Activated naive CD4-positive, alpha-beta T cell treated with anti-CD3 and anti-CD28 coated beads, Interleukin-2, amount 10 ng/mL, durations not matched to agents 7 days and 5 days (primary cell): ENCODE measurements at regions not wholly inside any gene's neighbourhood (a gene's known extent, or its start where the extent isn't known, plus 50 kb on each side); places are given as distances from the start of the nearest gene placed in this dataset.

ENCODE experiments used
- CTCF ChIA-PET: fragments of 350-600 bp; sonication (Branson Sonifier 250); formaldehyde crosslinking; loops from one replicate; lab custom pipeline; 2021; ENCODE audit warnings: antibody characterized with exemption; lab: Charles Lee
- DNase-seq: peaks from one replicate; pipeline ENCODE4 v3.0.0-alpha.2; 2020
- H3K27ac Mint-ChIP-seq: one replicate; pipeline ENCODE4 v1.8.0; 2021; ENCODE audit warnings: mild to moderate bottlenecking, moderate library complexity, mixed read lengths
- H3K27me3 Mint-ChIP-seq: one replicate; pipeline ENCODE4 v1.8.0; 2021; ENCODE audit warnings: mild to moderate bottlenecking, mixed read lengths
- H3K36me3 Mint-ChIP-seq: one replicate; pipeline ENCODE4 v1.8.0; 2021; ENCODE audit warnings: mixed read lengths
- H3K4me1 Mint-ChIP-seq: one replicate; pipeline ENCODE4 v1.8.0; 2021; ENCODE audit warnings: mixed read lengths
- H3K4me3 Mint-ChIP-seq: one replicate; pipeline ENCODE4 v1.8.0; 2021; ENCODE audit warnings: mild to moderate bottlenecking, moderate library complexity, mixed read lengths
- H3K9me3 Mint-ChIP-seq: one replicate; pipeline ENCODE4 v1.8.0; 2021; ENCODE audit warnings: mixed read lengths

DNA sequence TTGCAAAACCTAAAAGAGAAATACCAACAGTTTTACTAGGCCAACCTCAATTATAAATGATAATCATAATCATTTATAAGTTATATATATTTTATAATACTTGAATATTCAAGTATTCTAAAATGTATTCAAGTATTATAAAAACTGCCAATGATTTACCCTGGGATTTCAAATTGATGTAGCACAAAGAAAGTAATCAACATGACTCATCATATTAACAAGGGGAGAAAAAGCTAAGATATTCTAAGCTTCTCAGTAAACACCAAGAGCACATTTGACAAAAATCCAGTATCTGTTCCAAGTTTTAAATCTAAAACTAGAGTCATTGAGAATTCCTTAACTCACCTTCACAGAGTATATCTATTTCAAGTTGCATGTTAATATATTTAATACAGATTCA lies 56.1 kb downstream of the CAPZA3 start:
- Mint-ChIP-seq H3K27ac (no peak overlapping the region), H3K4me3 (no peak overlapping the region), H3K9me3 (peaks cover 1% of the 10 kb centered on the region), H3K4me1 (no peaks in the 10 kb centered on the region), H3K27me3 (no peaks in the 10 kb centered on the region), H3K36me3 (no peaks in the 10 kb centered on the region)
- CTCF ChIA-PET, result no interaction called here
- no peak for DNase-seq

DNA sequence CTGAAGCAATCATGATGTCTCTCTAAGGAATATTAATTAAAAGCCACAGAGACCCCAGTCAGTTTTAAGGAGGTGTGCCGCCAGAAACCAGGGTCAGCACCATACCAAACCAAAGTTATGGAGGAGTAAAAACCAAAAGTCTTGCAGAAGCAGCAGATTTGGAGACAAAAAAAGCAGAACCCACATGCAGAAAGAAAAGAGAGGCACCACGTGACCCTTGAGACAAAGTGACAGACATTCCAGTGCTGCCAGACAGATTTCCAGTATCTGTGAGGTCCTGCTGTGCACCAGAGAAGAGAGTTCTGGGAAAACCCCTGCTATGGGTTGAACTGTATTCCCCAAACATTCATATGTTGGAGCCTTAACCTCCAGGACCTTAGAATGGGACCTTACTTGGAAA lies 59.7 kb downstream of the CAPZA3 start:
- Mint-ChIP-seq H3K4me3 (no peak overlapping the region), H3K27ac (no peak overlapping the region), H3K27me3 (no peaks in the 10 kb centered on the region), H3K4me1 (no peaks in the 10 kb centered on the region), H3K36me3 (no peaks in the 10 kb centered on the region), H3K9me3 (peaks cover 1% of the 10 kb centered on the region)
- no peak for DNase-seq
- CTCF ChIA-PET, result no interaction called here

GRCh38 chr12:18798535-18799361 lies 60.8 kb downstream of the CAPZA3 start:
- no peaks in the 10 kb centered on the region for H3K4me1 Mint-ChIP-seq
- no peak overlapping the region for H3K27ac Mint-ChIP-seq
- H3K4me3 Mint-ChIP-seq, result no peak overlapping the region
- H3K9me3 Mint-ChIP-seq, result peaks cover 1% of the 10 kb centered on the region
- H3K36me3 Mint-ChIP-seq, result no peaks in the 10 kb centered on the region
- no peaks in the 10 kb centered on the region for H3K27me3 Mint-ChIP-seq
- no peak for DNase-seq
- CTCF ChIA-PET, result no interaction called here

DNA sequence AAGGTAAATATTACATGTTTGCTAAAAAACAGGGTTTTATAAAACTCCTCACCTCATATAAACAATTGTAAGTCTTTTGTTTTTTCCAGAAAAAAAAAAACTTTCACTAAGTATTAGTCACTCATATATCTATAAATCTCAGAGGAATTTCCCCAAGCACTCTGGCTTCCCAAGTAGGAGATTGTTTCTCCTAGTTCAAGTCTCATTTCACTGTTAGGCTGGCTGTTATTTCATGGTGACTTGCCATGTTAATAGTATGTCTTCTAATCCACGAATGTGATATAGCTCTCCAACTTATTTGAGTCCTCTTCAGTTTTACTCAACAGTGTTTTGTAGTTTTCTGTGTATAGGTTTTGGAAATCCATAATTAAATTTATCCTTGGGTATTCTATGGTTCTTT lies 61.6 kb downstream of the CAPZA3 start:
- CTCF ChIA-PET, result no interaction called here
- Mint-ChIP-seq H3K4me3 (no peak overlapping the region), H3K27me3 (no peaks in the 10 kb centered on the region), H3K36me3 (no peaks in the 10 kb centered on the region), H3K27ac (no peak overlapping the region), H3K9me3 (peaks cover 1% of the 10 kb centered on the region), H3K4me1 (no peaks in the 10 kb centered on the region)
- no peak for DNase-seq

DNA sequence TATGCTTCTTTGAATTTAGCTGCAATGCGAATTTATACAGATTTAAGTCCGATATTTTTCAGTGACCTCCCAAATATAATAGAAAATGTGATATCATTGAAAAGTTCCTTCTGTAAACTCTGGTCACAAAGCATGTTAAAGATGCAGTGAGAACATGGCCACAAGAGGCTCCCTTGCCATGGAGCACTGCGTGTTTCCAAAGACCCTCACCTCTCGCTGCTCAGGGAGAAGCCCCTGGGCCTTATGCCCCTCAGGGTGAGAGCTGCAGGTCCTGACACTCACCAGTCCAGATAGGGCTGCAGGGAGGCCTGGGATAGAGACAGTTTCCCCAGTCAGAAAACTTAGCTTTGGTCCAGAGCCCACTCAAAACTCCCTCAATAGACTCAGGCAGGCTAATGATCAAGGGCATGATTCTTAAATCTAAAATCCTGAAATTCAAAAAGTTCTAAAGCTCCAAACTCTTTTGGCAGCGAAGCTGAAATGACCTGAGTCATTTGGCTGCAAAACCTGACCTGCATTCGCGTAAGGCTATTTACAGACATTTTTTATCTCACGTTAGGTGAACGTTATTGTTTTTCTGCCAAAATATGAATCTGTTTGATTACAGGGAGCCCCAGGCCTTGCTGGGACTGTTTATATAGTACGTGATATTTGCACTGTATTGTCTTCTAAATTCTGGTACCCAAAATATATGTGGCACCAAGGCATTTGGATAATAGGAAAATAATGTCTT lies 67.8 kb downstream of the CAPZA3 start:
- Mint-ChIP-seq H3K4me3 (no peak overlapping the region), H3K27me3 (no peaks in the 10 kb centered on the region), H3K36me3 (no peaks in the 10 kb centered on the region), H3K27ac (no peak overlapping the region), H3K4me1 (no peaks in the 10 kb centered on the region), H3K9me3 (peaks cover 2% of the 10 kb centered on the region)
- CTCF ChIA-PET, result no interaction called here
- no peak for DNase-seq

DNA sequence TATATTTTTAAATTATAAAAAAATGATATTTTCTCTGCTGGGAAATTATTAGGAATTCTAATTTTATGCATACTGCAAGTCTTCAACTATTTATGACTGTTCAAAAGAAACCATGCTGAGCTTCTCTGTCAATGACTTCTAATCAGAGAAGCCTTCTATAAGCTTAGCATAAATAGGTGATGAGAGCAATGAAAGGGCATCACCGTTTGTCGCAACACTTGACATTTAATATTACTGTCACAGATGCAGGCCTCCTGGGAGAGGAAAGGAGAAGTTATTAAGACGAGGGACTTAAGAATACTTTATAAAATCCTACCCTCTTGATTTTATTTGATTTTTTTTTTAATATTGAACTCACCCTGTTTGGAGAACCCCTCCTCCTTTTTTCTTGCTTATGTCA lies 69.8 kb downstream of the CAPZA3 start:
- H3K4me3 Mint-ChIP-seq, result no peak overlapping the region

DNA sequence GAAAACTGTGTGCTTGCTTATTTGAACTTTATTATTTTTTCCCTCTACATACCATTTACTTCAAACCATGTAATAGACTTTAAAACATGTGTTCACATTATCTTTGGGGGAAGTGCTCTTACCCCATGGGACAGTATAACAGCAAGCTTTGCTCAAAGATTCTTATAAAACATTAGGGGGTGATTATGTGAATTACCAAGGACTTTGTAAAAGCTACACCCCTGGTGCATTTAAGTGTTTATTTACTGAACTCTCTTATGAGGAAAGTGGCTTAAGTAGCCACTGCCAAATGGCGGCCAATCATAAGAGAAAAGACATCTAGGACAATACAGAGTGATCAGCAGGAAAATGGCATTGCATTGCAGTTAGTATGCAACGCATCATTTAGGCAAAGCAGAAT lies 70.3 kb downstream of the CAPZA3 start:
- H3K9me3 Mint-ChIP-seq, result peaks cover 5% of the 10 kb centered on the region
- no peaks in the 10 kb centered on the region for H3K4me1 Mint-ChIP-seq
- no peaks in the 10 kb centered on the region for H3K36me3 Mint-ChIP-seq
- H3K27ac Mint-ChIP-seq, result no peak overlapping the region
- CTCF ChIA-PET, result no interaction called here
- no peak overlapping the region for H3K4me3 Mint-ChIP-seq
- no peaks in the 10 kb centered on the region for H3K27me3 Mint-ChIP-seq
- no peak for DNase-seq

More for the DNA sequence above, 69.8 kb downstream of the CAPZA3 start:
- CTCF ChIA-PET, result no interaction called here
- no peaks in the 10 kb centered on the region for H3K27me3 Mint-ChIP-seq
- H3K27ac Mint-ChIP-seq, result no peak overlapping the region
- no peaks in the 10 kb centered on the region for H3K4me1 Mint-ChIP-seq
- H3K36me3 Mint-ChIP-seq, result no peaks in the 10 kb centered on the region
- no peak for DNase-seq
- peaks cover 5% of the 10 kb centered on the region for H3K9me3 Mint-ChIP-seq

- no peak overlapping the region for H3K4me3 Mint-ChIP-seq
- H3K9me3 Mint-ChIP-seq, result peaks cover 5% of the 10 kb centered on the region
- DNase-seq, result no peak
- no peak overlapping the region for H3K27ac Mint-ChIP-seq
- CTCF ChIA-PET, result interaction anchor here (0.5 kb wide), 1 partner anchor 190 kb away, joined by 3 read pairs; no protein-coding TSS in a partner anchor
- no peaks in the 10 kb centered on the region for H3K4me1 Mint-ChIP-seq
- H3K36me3 Mint-ChIP-seq, result no peaks in the 10 kb centered on the region
- no peaks in the 10 kb centered on the region for H3K27me3 Mint-ChIP-seq
Observed at GRCh38 chr12:18810537-18811253, 72.8 kb downstream of the CAPZA3 start.

DNA sequence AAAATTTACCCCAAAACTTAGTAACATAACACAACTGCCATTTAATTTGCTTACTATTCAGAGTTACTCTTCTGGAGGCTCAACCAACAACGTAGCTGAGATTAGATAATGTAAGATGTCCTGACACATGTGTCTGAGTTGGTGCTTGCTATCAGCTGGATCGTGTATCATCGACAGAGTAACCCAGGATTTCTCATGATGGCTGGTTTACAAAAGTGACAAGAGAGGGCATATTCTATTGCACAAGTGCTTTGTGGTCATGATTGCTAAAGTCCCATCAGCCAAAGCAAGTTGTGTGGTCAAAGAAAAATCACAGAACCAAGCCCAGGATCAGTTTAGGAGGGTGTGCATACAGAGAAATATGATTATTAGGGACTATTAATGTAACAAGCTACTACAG lies 73.4 kb downstream of the CAPZA3 start:
- Mint-ChIP-seq H3K9me3 (peaks cover 5% of the 10 kb centered on the region), H3K4me3 (no peak overlapping the region), H3K4me1 (no peaks in the 10 kb centered on the region), H3K36me3 (no peaks in the 10 kb centered on the region), H3K27me3 (no peaks in the 10 kb centered on the region), H3K27ac (no peak overlapping the region)
- no peak for DNase-seq
- CTCF ChIA-PET, result interaction anchor here (0.5 kb wide), 1 partner anchor 190 kb away, joined by 3 read pairs; no protein-coding TSS in a partner anchor

- CTCF ChIA-PET, result no interaction called here
- Mint-ChIP-seq H3K9me3 (peaks cover 5% of the 10 kb centered on the region), H3K27me3 (no peaks in the 10 kb centered on the region), H3K4me3 (no peak overlapping the region), H3K36me3 (no peaks in the 10 kb centered on the region), H3K27ac (no peak overlapping the region), H3K4me1 (no peaks in the 10 kb centered on the region)
- no peak for DNase-seq
Observed at GRCh38 chr12:18813753-18814152, 75.8 kb downstream of the CAPZA3 start.

DNA sequence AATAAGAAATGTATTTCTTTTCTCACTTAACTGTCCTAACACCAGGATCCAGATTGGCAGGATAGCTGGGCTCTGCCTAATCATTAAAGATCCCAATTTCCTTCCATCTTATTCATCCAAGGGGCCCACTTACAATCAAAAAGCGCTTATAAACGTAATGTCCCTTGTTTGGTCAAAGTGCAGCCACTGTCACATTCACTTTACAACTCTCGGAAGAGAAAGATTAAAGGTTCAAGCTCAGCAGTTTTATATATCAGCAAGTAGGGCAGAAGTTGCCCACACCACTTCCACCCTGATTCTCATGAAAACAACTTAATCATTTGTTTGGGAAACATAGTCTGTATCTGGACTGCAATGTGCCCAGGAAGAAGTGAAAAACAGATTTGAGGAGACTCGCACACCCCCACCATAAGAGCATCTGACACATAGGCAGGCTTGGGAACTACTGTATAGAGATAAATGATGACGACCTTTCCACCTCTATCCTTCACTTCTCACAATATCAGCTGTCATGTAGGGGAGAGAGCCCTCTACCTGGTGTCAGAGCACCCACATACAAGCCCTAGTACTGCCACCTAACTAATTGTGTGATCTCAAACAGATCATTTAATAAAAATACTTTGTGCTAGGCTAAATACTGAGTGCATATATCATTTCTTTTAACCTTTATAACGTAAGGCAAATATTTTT lies 80.8 kb downstream of the CAPZA3 start:
- no peak for DNase-seq
- H3K27me3 Mint-ChIP-seq, result no peaks in the 10 kb centered on the region
- H3K4me1 Mint-ChIP-seq, result no peaks in the 10 kb centered on the region
- no peak overlapping the region for H3K27ac Mint-ChIP-seq
- no peaks in the 10 kb centered on the region for H3K9me3 Mint-ChIP-seq
- no peak overlapping the region for H3K4me3 Mint-ChIP-seq
- CTCF ChIA-PET, result no interaction called here
- H3K36me3 Mint-ChIP-seq, result no peaks in the 10 kb centered on the region

DNA sequence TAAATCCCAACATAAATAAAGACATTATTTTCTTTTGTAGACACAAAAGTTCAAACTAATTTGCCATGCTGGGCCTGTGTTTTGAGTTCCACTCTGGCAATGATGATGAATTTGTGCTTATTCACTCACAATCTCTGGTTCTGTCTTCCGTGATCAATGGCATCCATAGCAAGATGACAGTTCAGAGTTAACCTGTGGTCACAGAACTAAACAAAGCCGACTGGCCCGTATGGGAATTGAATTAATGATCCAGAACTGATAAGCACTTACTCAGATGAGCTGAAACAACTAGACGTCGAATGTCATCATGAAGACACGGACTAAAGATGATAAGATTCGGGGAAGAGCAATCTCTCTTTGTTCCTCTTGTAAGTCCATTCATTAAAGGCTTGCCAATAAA lies 81.6 kb downstream of the CAPZA3 start:
- Mint-ChIP-seq H3K4me3 (no peak overlapping the region), H3K4me1 (no peaks in the 10 kb centered on the region), H3K36me3 (no peaks in the 10 kb centered on the region), H3K9me3 (no peaks in the 10 kb centered on the region), H3K27me3 (no peaks in the 10 kb centered on the region), H3K27ac (no peak overlapping the region)
- DNase-seq, result no peak
- CTCF ChIA-PET, result no interaction called here

DNA sequence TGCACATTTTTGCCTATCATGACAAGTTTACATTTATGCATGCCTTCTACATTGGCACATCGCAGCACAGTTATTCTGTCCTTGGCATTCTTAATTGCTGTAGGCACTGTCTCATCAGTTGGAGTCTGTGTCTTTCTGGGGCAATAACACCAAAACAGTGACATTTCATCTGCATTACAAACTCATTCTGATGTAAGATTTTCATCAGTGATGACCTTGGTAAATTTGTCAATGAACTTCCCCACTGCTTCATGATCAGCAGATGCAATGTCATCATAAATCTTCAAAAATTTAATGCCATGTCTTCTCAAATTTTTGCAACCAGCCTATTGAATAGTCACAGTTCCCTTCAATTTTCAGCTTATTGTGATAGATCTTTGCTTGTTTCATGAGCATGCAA lies 85.5 kb downstream of the CAPZA3 start:
- H3K36me3 Mint-ChIP-seq, result no peaks in the 10 kb centered on the region
- no peak overlapping the region for H3K4me3 Mint-ChIP-seq

DNA sequence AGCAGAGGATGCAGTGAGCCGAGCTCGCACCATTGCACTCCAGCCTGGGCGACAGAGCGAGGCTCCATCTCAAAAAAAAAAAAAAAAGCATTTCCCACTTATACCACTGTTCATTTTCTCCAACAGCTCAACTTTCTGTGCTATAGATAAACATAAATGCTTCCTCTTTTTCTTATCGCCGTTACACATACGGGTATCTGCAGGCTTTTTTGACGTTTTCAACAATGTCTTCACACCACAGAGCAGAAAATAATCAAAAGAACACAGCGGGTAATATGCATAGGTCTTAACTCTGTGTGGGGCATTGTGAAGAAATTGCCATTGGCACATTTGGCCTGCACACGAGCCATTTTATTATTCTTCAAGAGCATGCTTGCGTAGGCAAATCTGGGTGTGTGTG lies 86.4 kb downstream of the CAPZA3 start:
- no peaks in the 10 kb centered on the region for H3K9me3 Mint-ChIP-seq
- CTCF ChIA-PET, result no interaction called here
- no peak for DNase-seq
- H3K4me1 Mint-ChIP-seq, result no peaks in the 10 kb centered on the region
- no peak overlapping the region for H3K27ac Mint-ChIP-seq
- H3K36me3 Mint-ChIP-seq, result no peaks in the 10 kb centered on the region
- H3K27me3 Mint-ChIP-seq, result no peaks in the 10 kb centered on the region
- no peak overlapping the region for H3K4me3 Mint-ChIP-seq

More for the DNA sequence above, 85.5 kb downstream of the CAPZA3 start:
- Mint-ChIP-seq H3K9me3 (no peaks in the 10 kb centered on the region), H3K4me1 (no peaks in the 10 kb centered on the region), H3K27ac (no peak overlapping the region), H3K27me3 (no peaks in the 10 kb centered on the region)
- no peak for DNase-seq
- CTCF ChIA-PET, result no interaction called here
